T-helper 2 cell (primary cell): ENCODE measurements at regions not wholly inside any gene's neighbourhood (a gene's known extent, or its start where the extent isn't known, plus 50 kb on each side); places are given as distances from the start of the nearest gene placed in this dataset.
"Not testable (repeated sequence)": the region's sequence is repeated elsewhere in the genome, so short reads cannot be mapped to it uniquely, and the experiment has no call there.

Source experiments
- DNase-seq, 5 experiments: peaks; one replicate each; pipeline versions ENCODE4 v3.0.0 to v3.0.0-alpha.2; 2012 to 2022

DNA sequence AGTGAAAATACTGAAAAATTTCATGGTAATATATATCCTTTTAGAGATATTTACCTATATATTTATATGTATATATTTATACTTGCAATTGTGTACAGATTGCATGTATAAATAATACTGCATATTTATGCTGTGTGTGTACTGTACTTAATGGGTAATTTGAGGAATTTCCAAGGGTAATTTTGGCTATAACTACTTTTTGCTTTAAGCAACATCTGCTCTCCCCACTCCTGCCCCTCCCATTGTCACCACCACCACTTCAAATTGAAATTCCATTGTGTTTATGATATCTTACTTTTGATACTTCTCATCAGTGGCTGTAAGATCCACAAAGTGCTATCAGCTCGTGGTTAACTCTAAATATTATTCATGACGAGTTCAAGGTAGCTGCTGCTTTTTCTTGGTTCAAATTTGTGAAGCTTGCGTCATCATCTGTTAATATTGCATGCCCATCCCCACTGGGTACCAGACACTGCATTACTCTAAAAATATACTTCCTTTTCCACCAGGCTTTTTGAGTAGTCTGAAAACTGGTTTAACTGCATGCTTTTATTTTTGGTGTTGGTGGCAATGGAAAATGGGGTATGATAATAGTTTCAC is 91.7 kb upstream of the MITF start:
- no peak for DNase-seq

DNA sequence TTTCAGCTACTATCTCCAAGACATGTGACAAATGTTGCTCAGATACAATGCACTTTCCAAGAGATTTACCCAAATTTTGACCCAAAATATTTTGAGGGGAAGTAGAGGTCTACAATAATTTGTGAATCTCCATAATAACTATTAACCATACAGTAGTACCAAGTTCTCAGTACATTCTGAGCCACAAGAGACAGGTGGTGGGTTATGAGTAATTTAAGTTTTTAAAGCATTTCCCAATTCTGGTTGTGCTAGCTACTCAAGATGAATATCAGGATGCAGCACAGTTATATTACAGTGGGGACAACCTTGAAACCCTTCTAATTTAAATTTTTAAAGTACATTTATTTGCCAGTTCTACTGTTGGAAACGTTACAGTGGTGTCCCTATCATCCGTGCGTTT is 92.2 kb upstream of the MITF start:
- no peak for DNase-seq

DNA sequence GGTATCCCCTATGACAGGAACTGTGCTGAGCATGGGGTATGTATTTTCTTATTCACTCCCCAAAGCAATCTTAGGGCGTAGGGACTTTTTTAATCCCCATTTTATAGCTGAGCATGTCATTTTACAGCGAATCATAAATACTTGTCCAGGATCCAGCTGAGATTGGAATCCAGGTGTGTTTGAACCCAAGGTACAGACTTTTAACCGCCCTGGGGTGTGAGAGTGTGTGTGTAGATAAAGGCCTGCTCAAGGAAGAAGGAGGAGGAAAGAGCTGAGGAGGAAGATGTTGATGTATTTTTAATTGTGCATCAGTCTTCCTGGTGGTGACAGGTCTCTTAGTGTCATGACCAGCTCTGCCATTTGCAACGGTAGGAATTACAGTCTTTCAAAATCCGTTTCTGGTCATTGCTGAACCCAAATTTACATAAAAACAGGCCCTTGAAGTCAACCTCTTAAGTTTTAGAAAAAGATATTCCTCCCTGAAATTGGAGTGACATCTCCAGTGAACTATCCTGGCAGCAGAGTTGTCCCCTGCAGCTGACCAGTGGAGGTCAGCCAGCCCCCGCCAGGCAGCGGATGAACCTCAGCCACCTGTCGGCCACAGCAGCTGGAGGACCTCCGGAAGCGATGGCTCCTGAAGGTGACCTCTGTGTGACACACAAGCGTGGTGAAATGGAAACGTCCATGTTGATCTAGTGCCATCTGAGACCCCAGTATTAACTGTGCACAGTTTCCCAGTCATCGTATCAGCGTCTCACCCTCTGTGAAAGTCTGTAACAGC is 92.8 kb upstream of the MITF start:
- no peak for DNase-seq

- DNase-seq, result no peak
Observed at GRCh38 chr3:69642606-69643005, 96.7 kb upstream of the MITF start.

GRCh38 chr3:69639851-69640250 is 99.4 kb upstream of the MITF start:
- DNase-seq, result no peak

- no peak for DNase-seq
Observed at GRCh38 chr3:69628951-69629350, 110.3 kb upstream of the MITF start.

DNA sequence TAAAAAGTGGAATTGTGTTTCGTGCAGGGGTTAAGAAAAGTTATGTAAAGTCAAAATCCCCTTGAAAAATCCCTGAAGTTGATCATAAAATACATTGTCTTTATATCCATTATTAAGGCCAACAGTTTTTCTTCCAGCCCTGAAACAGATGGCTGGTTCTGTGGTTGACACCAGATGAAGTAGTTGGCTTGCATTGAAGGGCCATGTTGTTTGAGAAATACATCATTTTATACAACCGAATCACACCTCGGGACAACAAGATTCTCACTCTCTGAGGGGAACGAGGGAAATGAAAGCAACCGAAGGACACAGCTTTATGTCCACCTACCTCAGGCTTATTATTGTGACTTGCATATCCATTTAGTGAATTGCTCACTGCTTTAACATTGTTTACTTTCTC is 126.0 kb upstream of the MITF start:
- no peak for DNase-seq

DNA sequence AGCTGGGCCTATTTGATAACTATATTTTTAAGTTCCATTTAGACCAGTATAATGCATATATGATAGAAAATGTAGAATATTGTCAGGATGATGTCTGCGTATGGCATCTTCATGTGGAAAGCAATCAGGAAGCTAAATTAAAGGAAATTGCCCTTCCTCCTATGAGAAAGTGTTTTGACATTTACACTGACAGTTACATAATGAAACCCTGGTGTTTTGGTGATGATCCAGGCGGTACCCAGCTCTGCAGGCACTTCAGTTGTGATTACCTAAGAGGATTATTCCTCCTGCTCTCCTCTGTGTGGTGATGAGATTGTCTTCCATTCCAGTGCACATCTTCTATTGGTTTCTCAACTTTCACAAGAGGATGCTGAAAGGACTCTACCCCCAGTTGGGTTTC is 126.5 kb upstream of the MITF start:
- DNase-seq, result no peak

DNA sequence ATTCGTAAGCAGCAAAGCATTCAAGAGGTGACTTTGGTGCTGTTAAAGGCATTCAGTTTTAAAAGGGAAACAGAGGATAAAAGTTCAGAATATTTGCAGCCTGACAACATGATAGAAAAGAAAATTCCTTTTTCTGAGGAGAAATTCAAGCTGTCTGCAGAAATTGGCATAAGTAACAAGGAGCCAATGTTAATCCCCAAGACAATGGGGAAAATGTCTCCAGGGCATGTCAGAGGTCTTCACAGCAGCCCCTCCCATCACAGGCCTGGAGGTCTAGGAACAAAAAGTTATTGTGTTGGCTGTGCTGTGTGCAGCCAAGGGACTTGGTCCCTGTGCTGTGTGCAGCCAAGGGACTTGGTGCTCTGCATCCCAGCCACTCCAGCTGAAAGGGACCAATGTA is 129.7 kb upstream of the MITF start:
- DNase-seq, result not testable (repeated sequence)

GRCh38 chr3:69607466-69608305 is 131.6 kb upstream of the MITF start:
- DNase-seq, result no peak

DNA sequence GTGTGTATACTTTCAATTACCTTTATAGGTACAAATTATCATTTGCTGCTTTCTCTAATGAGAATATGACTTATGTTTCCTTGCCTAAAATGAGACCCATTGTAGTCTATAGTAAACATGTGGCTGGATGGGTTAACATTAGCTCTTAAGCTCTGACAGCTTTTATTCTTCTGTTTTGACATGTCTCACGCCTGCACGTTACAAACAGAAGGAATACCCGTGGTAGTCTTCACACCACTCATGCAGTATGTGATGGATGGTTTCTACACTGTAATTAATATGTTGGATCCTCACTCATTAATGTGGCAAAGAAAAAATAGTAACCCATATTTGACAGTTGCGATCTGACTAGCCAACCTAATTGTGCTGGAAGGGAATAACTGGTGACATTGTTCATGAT is 133.4 kb upstream of the MITF start:
- no peak for DNase-seq

DNA sequence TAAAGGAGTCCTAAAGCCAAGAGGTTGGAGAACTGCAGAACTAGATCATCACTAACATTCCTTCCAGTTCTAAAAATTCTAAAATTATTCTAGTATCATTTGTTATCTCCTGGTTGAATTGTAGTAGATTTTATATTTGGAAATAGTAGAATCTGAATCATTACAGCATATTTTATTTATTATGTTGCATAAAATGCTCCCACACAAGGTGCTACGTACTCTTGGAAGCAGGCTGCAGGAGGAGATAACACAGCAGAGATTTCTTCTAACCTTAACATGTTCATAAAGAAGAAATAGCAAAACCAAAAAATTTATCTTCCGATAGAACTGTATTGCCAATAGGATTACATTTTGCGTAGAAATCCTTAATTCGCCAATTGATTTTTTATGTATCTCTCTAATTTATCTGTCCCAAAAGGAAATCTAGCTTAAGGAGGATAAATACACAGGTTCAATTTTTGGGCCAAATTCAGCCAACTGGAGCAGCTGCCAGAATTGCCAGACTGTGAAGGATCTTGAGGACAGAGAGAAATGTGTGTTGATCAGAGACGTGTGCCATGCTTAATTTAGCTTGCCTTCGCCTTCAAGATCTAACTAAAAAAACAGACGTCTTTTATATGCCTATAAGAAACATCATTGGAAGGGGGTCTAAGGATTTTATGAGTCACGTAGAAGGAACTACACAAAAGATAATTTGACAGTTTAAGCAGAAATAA is 134.4 kb upstream of the MITF start:
- no peak for DNase-seq

- DNase-seq, result no peak
Observed at GRCh38 chr3:69602112-69602511, 137.2 kb upstream of the MITF start.

DNA sequence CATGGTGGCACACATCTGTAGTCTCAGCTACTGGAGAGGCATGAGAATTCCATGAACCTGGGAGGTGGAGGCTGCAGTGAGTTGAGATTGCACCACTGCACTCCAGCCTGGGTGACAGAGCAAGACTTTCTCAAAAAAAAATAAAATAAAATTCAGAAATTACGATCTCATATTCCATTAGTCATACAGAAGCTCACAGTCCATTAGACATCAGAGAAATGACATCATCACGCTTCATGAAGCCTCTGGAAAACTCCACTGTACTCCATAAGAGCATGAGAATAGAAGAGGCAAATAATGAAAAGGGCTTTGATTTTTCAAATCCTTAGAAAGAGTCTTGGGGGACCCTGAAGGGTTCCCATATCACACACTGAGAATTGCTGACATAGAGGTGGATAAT is 145.0 kb upstream of the MITF start:
- DNase-seq, result no peak

DNA sequence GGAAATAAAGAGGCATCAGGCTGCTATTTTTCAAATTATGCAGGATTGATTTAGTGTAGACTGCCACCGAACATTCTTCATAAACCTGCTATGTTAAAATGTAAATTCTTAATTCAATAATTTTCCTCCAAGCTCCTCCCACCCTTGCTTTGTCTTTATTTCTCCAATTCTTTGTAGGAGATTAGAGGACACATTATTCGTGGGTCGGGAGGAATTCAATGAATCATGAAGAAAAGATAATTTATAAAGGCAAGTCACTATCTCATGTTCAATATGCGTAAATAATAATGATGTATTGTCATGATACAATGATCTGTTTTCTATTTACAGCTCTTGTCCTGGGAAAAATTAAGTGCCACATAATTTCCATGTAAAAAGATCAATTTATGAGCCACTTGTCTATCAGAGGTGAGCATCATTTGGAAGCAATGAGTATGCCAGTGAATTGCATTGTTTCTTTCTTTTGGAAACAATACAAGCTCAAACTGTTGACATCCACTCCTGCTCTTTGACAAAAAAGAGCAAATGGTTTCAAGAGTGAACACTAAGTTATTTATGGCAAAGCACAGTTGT is 148.0 kb upstream of the MITF start:
- no peak for DNase-seq

DNA sequence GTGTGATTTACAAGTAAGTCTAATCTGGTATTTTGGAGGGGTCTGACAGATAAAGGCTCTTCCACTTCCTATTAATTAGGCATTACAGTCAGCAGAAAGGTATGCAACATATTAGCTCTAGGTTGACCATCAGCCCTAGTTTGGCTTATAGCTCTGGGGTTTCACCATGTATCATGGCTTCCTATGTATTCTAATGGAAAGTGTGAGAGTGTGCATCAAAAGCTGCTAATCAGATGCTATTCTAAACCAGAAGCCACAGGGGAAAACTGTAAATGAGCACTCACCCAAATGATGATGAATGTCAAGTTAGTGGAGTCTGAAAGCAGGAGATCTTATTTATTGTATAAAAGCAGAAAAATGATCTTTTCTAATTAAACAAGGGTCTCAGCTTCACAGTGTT is 149.2 kb upstream of the MITF start:
- no peak for DNase-seq

DNA sequence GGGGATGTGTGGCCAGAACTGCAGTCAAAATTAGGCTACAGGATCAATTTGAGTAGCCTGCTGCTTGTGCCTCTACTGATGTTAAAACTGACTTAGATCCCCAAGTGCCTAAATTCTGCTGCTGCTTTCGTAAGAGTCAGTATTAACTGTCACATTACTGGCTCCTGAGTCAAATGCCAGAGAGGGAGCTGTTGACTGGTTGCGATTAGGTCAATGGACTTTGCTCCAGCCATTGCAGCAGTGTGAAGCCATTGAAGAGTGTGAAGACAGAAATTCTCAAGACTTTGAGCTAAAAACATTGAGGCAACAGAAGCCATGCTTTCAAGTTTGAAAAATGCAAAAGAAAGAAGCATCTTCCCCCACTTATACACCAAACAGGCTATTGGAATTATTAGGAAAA is 151.1 kb upstream of the MITF start:
- no peak for DNase-seq

- DNase-seq, result no peak
Observed at GRCh38 chr3:69585472-69585871, 153.8 kb upstream of the MITF start.

GRCh38 chr3:69582044-69582443 is 157.2 kb upstream of the MITF start:
- DNase-seq, result no peak

- no peak for DNase-seq
Observed at GRCh38 chr3:69579306-69580041, 159.8 kb upstream of the MITF start.

- no peak for DNase-seq
Observed at GRCh38 chr3:69569520-69569919, 169.7 kb upstream of the MITF start.

DNA sequence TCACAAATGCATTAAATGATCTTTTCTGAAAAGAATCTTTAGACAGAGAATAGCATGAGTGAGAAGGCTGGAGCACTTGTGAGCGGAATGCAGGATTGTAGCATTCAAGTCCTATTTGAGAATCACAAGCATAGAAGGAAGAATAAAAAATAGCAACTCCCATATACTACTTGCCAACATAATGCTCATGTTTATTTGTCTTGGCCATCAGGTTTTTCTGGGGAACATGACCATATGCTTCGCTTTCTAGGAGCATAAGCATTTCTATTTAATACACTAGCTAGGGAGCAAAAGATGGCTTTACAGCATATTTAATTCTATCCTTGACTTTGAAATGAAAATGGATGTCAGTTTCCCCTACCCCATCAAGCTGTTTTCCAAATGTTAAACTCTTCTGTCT is 170.3 kb upstream of the MITF start:
- no peak for DNase-seq
